ENCODE measurements at regions not wholly inside any gene's neighbourhood (a gene's known extent, or its start where the extent isn't known, plus 50 kb on each side); places are given as distances from the start of the nearest gene placed in this dataset.

- TF ChIP-seq EZH2 (IDR thresholded peaks at IDR 0.05; ENCODE audit: low read length): no peak
- no peak for TF ChIP-seq CTCF (optimal IDR thresholded peaks at IDR 0.05 in 1 of 3, IDR thresholded peaks at IDR 0.05 in 1 of 3, conservative IDR thresholded peaks at IDR 0.05 in 1 of 3; ENCODE audit: extremely low read depth in 1 of 3, insufficient read depth in 2 of 3, low read length in 3 of 3)
Observed at GRCh38 chr16:10321407-10322387, 64.2 kb upstream of the ATF7IP2 start.

Measured in keratinocyte (primary cell).